ENCODE measurements at regions not wholly inside any gene's neighbourhood (a gene's known extent, or its start where the extent isn't known, plus 50 kb on each side); places are given as distances from the start of the nearest gene placed in this dataset.

GRCh38 chr13:86142080-86142479 lies 342.9 kb upstream of the SLITRK6 start:
- TF ChIP-seq POLR2AphosphoS5 (IDR thresholded peaks at IDR 0.05): no peak
- TF ChIP-seq CTCF (IDR thresholded peaks at IDR 0.05): no peak
- TF ChIP-seq POLR2A (IDR thresholded peaks at IDR 0.05): no peak

All from gastroesophageal sphincter (tissue), 3 donors.